Stimulated activated CD8-positive, alpha-beta memory T cell treated with anti-CD3 and anti-CD28 coated beads, Interleukin-7, amount 100 ng/mL, for 4 hours (primary cell): ENCODE measurements at regions not wholly inside any gene's neighbourhood (a gene's known extent, or its start where the extent isn't known, plus 50 kb on each side); places are given as distances from the start of the nearest gene placed in this dataset.
A peak's percentile ranks its signal among the peaks of the same experiment; 100 is the strongest.
"Not testable (repeated sequence)": the region's sequence is repeated elsewhere in the genome, so short reads cannot be mapped to it uniquely, and the experiment has no call there.

Source experiments
- DNase-seq, 2 donors: peaks; one replicate each; pipeline ENCODE4 v3.0.0-alpha.2; 2020; ENCODE audit warnings: low read depth in 2 of 2

- DNase-seq, result no peak
Observed at GRCh38 chr10:31186225-31187000, 132.6 kb upstream of the ZEB1 start.

DNA sequence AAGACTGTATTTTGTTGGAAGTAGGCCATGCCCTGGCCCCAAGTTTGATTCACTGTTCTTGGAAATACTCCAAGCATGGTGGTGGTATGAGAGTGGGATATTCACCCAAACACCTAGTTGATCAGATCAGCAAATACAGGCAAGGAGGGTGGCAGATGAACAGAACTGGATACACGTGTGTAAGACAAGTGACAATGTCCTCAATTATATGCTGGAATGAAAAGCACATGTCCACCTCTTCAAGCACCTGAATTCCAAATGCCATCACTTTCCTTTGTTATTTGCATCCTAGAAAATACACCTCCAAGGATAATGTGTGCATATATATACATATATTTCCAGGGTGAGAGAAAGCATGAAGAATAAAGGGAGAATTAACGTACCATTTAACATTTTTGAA is 131.8 kb upstream of the ZEB1 start:
- no peak for DNase-seq

DNA sequence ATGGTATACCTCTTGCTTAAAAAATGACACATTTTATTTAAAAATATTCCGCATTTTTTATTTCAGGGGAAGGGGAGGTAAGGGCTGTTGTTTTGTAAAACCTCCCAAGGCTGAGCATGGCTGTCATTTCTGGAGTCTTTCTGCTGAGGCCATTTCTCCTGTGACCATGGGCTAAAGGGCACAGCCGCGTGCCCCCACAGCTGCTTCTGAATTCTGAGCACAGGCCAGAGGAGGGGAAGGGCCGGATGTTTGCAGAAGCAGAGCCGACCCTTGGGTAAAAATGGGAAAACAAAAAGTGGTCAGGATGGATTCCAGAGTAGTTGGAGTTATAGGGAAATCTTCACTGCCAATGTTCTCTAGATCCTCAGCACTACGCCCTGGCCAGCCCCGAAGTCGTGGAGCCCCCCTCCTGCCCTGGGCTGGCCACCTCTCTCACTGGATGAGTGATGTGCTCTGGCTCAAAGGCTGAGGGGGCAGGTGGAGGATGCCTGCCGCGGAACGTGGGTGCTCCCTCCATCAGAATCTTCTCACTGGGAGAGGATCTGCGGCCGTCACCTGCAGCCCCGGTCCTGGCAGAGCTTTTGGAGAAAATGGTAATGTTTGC is 131.3 kb upstream of the ZEB1 start:
- no peak for DNase-seq

GRCh38 chr10:31188792-31189406 is 130.1 kb upstream of the ZEB1 start:
- DNase-seq, result no peak

DNA sequence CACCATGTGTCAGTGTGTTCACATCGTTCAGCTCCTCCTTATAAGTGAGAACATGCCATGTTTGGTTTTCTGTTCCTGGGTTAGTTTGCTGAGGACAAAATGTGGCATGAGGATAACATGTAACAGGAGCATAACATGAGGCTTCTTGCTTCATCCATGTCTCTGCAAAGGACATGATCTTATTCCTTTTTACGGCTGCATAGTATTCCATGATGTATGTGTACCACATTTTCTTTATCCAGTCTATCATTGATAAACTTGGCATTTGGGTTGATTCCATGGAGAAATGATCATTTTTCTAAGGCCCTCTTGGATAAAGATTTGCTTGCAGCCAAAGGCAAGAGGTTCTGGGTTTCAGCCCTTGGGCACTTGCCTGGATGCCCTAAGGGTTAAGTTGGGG is 128.5 kb upstream of the ZEB1 start:
- DNase-seq, result no peak

DNA sequence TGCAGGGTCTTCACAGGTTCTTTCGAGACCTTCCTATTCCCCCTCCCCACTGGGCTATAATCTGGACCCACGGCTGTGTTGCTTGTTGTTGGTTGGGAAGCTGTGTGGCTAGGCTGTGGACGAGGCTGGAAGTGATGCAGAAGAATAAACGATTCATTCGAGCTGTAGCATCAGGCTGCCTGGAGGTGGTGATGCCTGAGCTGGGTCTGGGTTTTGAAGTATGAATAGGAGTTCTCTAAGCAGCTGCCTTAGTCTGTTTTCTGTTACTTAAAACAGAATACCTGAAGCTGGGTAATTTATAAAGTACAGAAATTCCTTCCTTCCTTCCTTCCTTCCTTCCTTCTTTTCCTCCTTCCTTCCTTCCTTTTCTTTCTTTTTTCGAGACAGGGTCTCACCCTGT is 126.5 kb upstream of the ZEB1 start:
- DNase-seq, result no peak

- DNase-seq, result no peak
Observed at GRCh38 chr10:31194986-31195385, 124.0 kb upstream of the ZEB1 start.

- no peak for DNase-seq
Observed at GRCh38 chr10:31197886-31198285, 121.1 kb upstream of the ZEB1 start.

- DNase-seq, result no peak
Observed at GRCh38 chr10:31204090-31204489, 114.9 kb upstream of the ZEB1 start.

DNA sequence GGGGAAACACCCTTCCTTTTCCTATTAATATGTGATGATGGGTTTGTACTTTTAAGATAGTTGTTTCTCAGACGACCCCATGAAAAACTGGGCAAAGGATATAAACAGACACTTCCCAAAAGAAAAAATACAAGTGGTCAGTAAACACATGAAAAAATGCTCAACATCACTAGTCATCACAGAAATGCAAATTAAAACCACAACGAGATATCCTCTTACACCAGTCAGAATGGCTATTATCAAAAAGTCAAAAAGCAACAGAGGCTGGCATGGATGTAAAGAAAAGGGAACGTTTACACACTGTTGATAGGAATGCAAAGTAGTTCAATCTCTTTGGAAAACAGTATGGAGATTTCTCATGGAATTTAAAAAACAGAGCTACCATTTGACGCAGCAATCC is 111.4 kb upstream of the ZEB1 start:
- DNase-seq, result no peak

DNA sequence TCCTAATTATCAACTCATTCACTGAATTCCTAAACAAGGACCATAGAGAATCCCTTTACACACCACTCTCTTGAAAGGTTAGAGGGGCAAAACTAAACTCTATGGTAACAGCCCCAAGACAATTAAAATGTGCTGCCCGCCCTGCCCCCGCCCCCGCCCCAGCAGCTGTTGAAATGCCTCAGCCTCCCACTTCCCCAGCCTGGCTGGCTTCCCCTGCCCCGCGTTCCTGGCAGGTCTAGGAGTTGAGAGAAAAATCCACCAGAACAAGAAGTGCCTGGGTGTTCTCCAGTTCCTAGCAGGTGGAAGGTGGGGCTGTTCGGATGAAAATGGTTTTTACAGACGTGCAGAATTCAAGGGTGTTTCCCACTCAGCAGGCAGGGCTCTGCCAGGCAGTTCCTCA is 109.5 kb upstream of the ZEB1 start:
- DNase-seq, result no peak

- no peak for DNase-seq
Observed at GRCh38 chr10:31210190-31210589, 108.8 kb upstream of the ZEB1 start.

GRCh38 chr10:31213959-31214358 is 105.1 kb upstream of the ZEB1 start:
- DNase-seq, result no peak

DNA sequence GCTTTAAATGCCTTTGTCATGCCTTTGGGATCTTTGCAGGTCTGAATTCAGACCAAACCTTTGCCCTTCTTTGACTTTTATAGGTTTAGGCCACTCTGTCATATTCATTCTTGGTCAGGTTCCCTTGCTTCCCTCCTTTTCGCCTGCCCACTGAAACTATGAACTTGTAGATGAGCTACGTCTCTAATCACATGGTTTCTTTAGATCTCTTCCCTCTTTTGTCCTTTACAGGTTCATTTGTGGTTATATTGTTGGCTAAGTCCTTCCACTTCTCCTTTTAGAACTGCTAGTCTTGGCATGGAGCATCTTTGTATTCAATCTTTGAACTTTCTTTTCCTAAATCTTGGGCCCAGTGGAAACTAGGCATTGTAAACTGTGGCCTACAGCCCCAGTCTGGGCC is 104.0 kb upstream of the ZEB1 start:
- DNase-seq, result no peak

DNA sequence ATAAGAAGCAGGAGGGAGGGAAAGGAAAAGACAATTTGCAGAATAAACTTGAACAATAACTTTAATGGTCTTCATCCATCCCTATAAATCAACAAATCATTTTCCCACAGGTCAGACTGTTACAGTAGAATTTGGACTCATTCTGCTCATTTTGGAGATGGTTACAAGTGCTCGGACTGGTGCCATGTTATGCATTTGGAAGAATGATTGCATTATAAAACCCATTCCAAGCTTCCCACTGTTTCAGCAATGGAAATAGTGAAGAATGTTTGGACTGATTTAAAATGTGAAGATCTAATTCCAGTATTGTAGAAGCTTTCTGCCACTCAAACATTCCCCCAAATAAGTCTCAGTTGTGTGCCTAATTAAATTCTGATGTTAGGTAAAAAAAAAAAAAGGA is 99.7 kb upstream of the ZEB1 start:
- DNase-seq, result no peak

GRCh38 chr10:31228780-31229179 is 90.2 kb upstream of the ZEB1 start:
- not testable (repeated sequence) for DNase-seq

DNA sequence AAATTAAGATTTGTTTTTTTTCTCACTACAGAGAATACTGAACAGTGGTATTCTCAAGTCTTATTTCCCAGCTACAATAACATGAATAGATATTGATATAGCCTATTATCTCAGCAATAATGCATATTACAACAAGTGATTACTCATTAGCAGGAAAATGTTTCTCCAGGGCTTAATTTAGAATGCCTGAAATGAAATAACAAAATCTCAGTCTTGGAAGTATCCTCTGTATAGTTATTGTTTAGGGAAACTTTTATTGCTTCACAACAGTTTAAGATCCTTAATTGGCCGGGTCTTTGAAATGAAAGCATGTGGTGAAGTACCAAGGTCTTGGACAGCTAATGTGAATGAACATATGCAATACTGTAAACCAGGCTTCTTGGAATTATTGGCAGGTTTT is 79.1 kb upstream of the ZEB1 start:
- DNase-seq, result no peak

- peak; percentile 50 to 51 for DNase-seq
Observed at GRCh38 chr10:31242902-31243301, 76.1 kb upstream of the ZEB1 start.

DNA sequence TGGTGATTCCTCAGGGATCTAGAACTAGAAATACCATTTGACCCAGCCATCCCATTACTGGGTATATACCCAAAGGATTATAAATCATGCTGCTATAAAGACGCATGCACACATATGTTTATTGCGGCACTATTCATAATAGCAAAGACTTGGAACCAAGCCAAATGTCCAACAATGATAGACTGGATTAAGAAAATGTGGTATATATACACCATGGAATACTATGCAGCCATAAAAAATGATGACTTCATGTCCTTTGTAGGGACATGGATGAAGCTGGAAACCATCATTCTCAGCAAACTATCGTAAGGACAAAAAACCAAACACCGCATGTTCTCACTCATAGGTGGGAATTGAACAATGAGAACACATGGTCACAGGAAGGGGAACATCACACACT is 67.9 kb upstream of the ZEB1 start:
- DNase-seq, result not testable (repeated sequence)

- no peak for DNase-seq
Observed at GRCh38 chr10:31253237-31253636, 65.8 kb upstream of the ZEB1 start.

- no peak for DNase-seq
Observed at GRCh38 chr10:31261511-31262311, 57.3 kb upstream of the ZEB1 start.

DNA sequence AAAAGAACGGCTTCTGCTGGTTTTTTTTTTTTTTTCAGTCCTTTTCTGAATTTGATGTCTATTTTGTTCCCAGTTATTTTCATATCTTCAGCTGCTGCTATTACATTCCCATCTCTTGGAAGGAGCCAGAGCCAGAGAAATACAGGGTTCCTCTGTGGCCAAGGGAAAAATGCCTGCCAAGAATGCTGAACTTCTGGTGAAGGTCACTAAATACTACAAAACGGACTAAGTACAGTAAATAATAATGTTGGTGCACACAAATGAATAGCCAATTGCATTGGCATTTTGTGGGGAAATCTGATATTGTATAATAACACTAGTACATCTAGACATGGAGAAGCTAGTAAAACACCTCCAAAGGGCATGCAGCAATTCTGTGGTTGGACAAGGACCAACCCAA is 56.3 kb upstream of the ZEB1 start:
- no peak for DNase-seq
